NCI-H2171 treated with DMSO at 0.1 percent for 48 hours (cell line): ENCODE measurements at regions not wholly inside any gene's neighbourhood (a gene's known extent, or its start where the extent isn't known, plus 50 kb on each side); places are given as distances from the start of the nearest gene placed in this dataset.
A peak's percentile ranks its signal among the peaks of the same experiment; 100 is the strongest.

Experiments
- DNase-seq: peaks from one replicate; lab custom pipeline; 2025; lab: John Stamatoyannopoulos, UW

GRCh38 chr18:57915865-57916582 is 112.9 kb upstream of the ATP8B1 start:
- peak; percentile 94 for DNase-seq

- DNase-seq = peak; percentile 98
Observed at GRCh38 chr18:57915248-57915647, 112.1 kb upstream of the ATP8B1 start.

GRCh38 chr18:57913686-57914085 is 110.6 kb upstream of the ATP8B1 start:
- no peak for DNase-seq

GRCh38 chr18:57910817-57911216 is 107.7 kb upstream of the ATP8B1 start:
- DNase-seq = no peak

- no peak for DNase-seq
Observed at GRCh38 chr18:57910134-57910533, 107.0 kb upstream of the ATP8B1 start.

GRCh38 chr18:57909620-57910019 is 106.5 kb upstream of the ATP8B1 start:
- no peak for DNase-seq

- DNase-seq = no peak
Observed at GRCh38 chr18:57908092-57908491, 105.0 kb upstream of the ATP8B1 start.

- DNase-seq = no peak
Observed at GRCh38 chr18:57907550-57907949, 104.4 kb upstream of the ATP8B1 start.

- DNase-seq = peak; percentile 9
Observed at GRCh38 chr18:57906852-57907251, 103.7 kb upstream of the ATP8B1 start.

- DNase-seq = peak; percentile 54
Observed at GRCh38 chr18:57904535-57904934, 101.4 kb upstream of the ATP8B1 start.

GRCh38 chr18:57902721-57903120 is 99.6 kb upstream of the ATP8B1 start:
- no peak for DNase-seq

GRCh38 chr18:57901825-57902589 is 98.9 kb upstream of the ATP8B1 start:
- no peak for DNase-seq

- no peak for DNase-seq
Observed at GRCh38 chr18:57900906-57901435, 97.9 kb upstream of the ATP8B1 start.

GRCh38 chr18:57898506-57899124 is 95.5 kb upstream of the ATP8B1 start:
- DNase-seq = peak; percentile 75

GRCh38 chr18:57895182-57895581 is 92.1 kb upstream of the ATP8B1 start:
- DNase-seq = no peak

GRCh38 chr18:57891707-57892391 is 88.7 kb upstream of the ATP8B1 start:
- no peak for DNase-seq

GRCh38 chr18:57890266-57890665 is 87.2 kb upstream of the ATP8B1 start:
- DNase-seq = peak; percentile 9

- DNase-seq = no peak
Observed at GRCh38 chr18:57889841-57890240, 86.7 kb upstream of the ATP8B1 start.

- no peak for DNase-seq
Observed at GRCh38 chr18:57887543-57888383, 84.6 kb upstream of the ATP8B1 start.

GRCh38 chr18:57885931-57886330 is 82.8 kb upstream of the ATP8B1 start:
- DNase-seq = no peak

GRCh38 chr18:57882465-57882864 is 79.3 kb upstream of the ATP8B1 start:
- DNase-seq = no peak
